SK-N-SH (cell line): ENCODE measurements at regions not wholly inside any gene's neighbourhood (a gene's known extent, or its start where the extent isn't known, plus 50 kb on each side); places are given as distances from the start of the nearest gene placed in this dataset.

Source experiments
- CTCF ChIA-PET: fragments of 300-600, 350-600 bp; formaldehyde crosslinking; extraction: SDS; loops from one replicate; lab custom pipeline; 2021; lab: Yijun Ruan, JAX
- POLR2A ChIA-PET: fragments of 350-600 bp; sonication (Branson Sonifier 250); formaldehyde crosslinking; extraction: SDS; loops from one replicate; lab custom pipeline; 2020; ENCODE audit warnings: antibody characterized with exemption, inconsistent platforms; lab: Yijun Ruan, JAX
- DNase-seq: peaks from one replicate; pipeline ENCODE4 v3.0.0; 2012
- H2AFZ ChIP-seq: fragments of 200-600 bp; sonication (generic); 2 replicates; pipeline ENCODE4 v1.8.1; 2016; ENCODE audit warnings: antibody characterized with exemption, mild to moderate bottlenecking, low read depth
- H3F3A ChIP-seq: fragments of 200-600 bp; sonication (generic); replicated peaks from 2 replicates; pipeline ENCODE3; 2016; ENCODE audit warnings: antibody characterized with exemption, mild to moderate bottlenecking; ENCODE audit not compliant: insufficient read depth
- H3K27ac ChIP-seq, 2 experiments: fragments of 200-500 bp in 1 of 2; fragments of 200-600 bp in 1 of 2; sonication (Bioruptor generic) in 1 of 2; sonication (generic), shearing (Covaris generic) in 1 of 2; 2 replicates each; pipeline versions ENCODE4 v1.5.1 to v1.6.1; 2014 to 2016; ENCODE audit warnings: low read depth in 2 of 2, inconsistent platforms in 1 of 2, low read length in 1 of 2, mild to moderate bottlenecking in 1 of 2, mixed read lengths in 1 of 2
- H3K27me3 ChIP-seq: fragments of 200-600 bp; sonication (generic), shearing (Covaris generic); 2 replicates; pipeline ENCODE4 v1.6.1; 2016; ENCODE audit warnings: mixed run types; ENCODE audit not compliant: insufficient read depth
- H3K36me3 ChIP-seq, 2 experiments: fragments of 200-500 bp in 1 of 2; fragments of 200-600 bp in 1 of 2; sonication (Bioruptor generic) in 1 of 2; sonication (generic) in 1 of 2; replicated peaks in 1 of 2; 2 replicates each; pipeline versions ENCODE3 to v1.5.1; 2014 to 2016; ENCODE audit warnings: low read length in 1 of 2, mild to moderate bottlenecking in 1 of 2; ENCODE audit not compliant: insufficient read depth in 2 of 2, control insufficient read depth in 1 of 2
- H3K4me1 ChIP-seq, 2 experiments: fragments of 200-500 bp in 1 of 2; fragments of 200-600 bp in 1 of 2; sonication (Bioruptor generic) in 1 of 2; sonication (generic), shearing (Covaris generic) in 1 of 2; 2 replicates each; pipeline versions ENCODE4 v1.5.1 to v1.6.1; 2014 to 2016; ENCODE audit warnings: low read depth in 1 of 2, low read length in 1 of 2, mixed run types in 1 of 2; ENCODE audit not compliant: insufficient read depth in 2 of 2, control insufficient read depth in 1 of 2
- H3K4me2 ChIP-seq: fragments of 200-600 bp; sonication (generic), shearing (Covaris generic); 2 replicates; pipeline ENCODE4 v1.6.1; 2017; ENCODE audit warnings: mixed run types
- H3K4me3 ChIP-seq, 2 experiments: fragments of 200-500 bp in 1 of 2; fragments of 200-600 bp in 1 of 2; sonication (Bioruptor generic) in 1 of 2; sonication (generic), shearing (Covaris generic) in 1 of 2; 2 replicates each; pipeline versions ENCODE4 v1.5.1 to v1.8.1; 2014 to 2016; ENCODE audit warnings: low read depth in 2 of 2, inconsistent platforms in 1 of 2, low read length in 1 of 2, mild to moderate bottlenecking in 1 of 2, mixed read lengths in 1 of 2, moderate library complexity in 1 of 2
- H3K79me2 ChIP-seq: fragments of 200-600 bp; sonication (generic); 2 replicates; pipeline ENCODE4 v1.8.1; 2017; ENCODE audit warnings: mild to moderate bottlenecking; ENCODE audit not compliant: insufficient read depth
- H3K9ac ChIP-seq: fragments of 200-600 bp; sonication (generic); 2 replicates; pipeline ENCODE4 v1.6.1; 2017; ENCODE audit warnings: mixed run types
- H3K9me2 ChIP-seq: fragments of 200-600 bp; sonication (generic); 2 replicates; pipeline ENCODE4 v1.6.1; 2017; ENCODE audit warnings: mixed run types
- H3K9me3 ChIP-seq: fragments of 200-600 bp; sonication (generic); 2 replicates; pipeline ENCODE4 v1.6.1; 2017; ENCODE audit warnings: mixed run types, mild to moderate bottlenecking, moderate library complexity
- H4K20me1 ChIP-seq: fragments of 200-600 bp; sonication (generic); 2 replicates; pipeline ENCODE4 v1.6.1; 2017; ENCODE audit warnings: mild to moderate bottlenecking, mixed run types; ENCODE audit not compliant: insufficient read depth
- CHD2 ChIP-seq: fragments of 150-350 bp; IDR thresholded peaks from 2 replicates; pipeline ENCODE4 v1.6.1; 2018; ENCODE audit warnings: low read length; ENCODE audit not compliant: partially characterized antibody
- ELF1 ChIP-seq: IDR thresholded peaks from 2 replicates; pipeline ENCODE4 v1.4.0; 2012
- EP300 ChIP-seq, 2 experiments: IDR thresholded peaks; 2 replicates each; pipeline versions ENCODE4 v1.4.0 to v1.6.1; 2012; ENCODE audit warnings: borderline replicate concordance in 1 of 2, low read depth in 1 of 2, low read length in 1 of 2
- FOSL2 ChIP-seq: IDR thresholded peaks from 2 replicates; pipeline ENCODE4 v1.4.0; 2012; ENCODE audit warnings: low read depth, mild to moderate bottlenecking, moderate library complexity, borderline replicate concordance
- FOXJ3 ChIP-seq: sonication (generic); formaldehyde crosslinking; IDR thresholded peaks from 2 replicates; pipeline ENCODE4 v1.5.1; 2020; ENCODE audit warnings: mild to moderate bottlenecking, missing genetic modification reagents
- FOXM1 ChIP-seq: IDR thresholded peaks from 2 replicates; pipeline ENCODE4 v1.4.0; 2012; ENCODE audit warnings: low read depth, mild to moderate bottlenecking
- GATA2 ChIP-seq: sonication (generic); formaldehyde crosslinking; IDR thresholded peaks from 2 replicates; pipeline ENCODE4 v1.5.0; 2020; ENCODE audit warnings: mild to moderate bottlenecking, missing genetic modification reagents
- JUND ChIP-seq: IDR thresholded peaks from 2 replicates; pipeline ENCODE4 v1.4.0; 2012
- MEF2A ChIP-seq: IDR thresholded peaks from 2 replicates; pipeline ENCODE4 v1.4.0; 2012; ENCODE audit warnings: low read depth, borderline replicate concordance
- MXI1 ChIP-seq: IDR thresholded peaks from 2 replicates; pipeline ENCODE4 v1.6.1; 2012; ENCODE audit warnings: mild to moderate bottlenecking, low read depth, low read length, improper control_type of control experiment
- NRF1 ChIP-seq: IDR thresholded peaks from 2 replicates; pipeline ENCODE4 v1.6.1; 2012; ENCODE audit warnings: low read depth, mild to moderate bottlenecking, low read length
- POLR2AphosphoS5 ChIP-seq: IDR thresholded peaks from 2 replicates; pipeline ENCODE4 v1.6.1; 2012; ENCODE audit warnings: low read depth, low read length
- RAD21 ChIP-seq: IDR thresholded peaks from 2 replicates; pipeline ENCODE4 v1.6.1; 2012; ENCODE audit warnings: mild to moderate bottlenecking, low read length
- RFX5 ChIP-seq: IDR thresholded peaks from 2 replicates; pipeline ENCODE4 v1.6.1; 2012; ENCODE audit warnings: mild to moderate bottlenecking, improper control_type of control experiment, low read length
- RXRA ChIP-seq: IDR thresholded peaks from 2 replicates; pipeline ENCODE4 v1.4.0; 2012; ENCODE audit warnings: low read depth, mild to moderate bottlenecking, borderline replicate concordance
- TAF1 ChIP-seq: IDR thresholded peaks from 2 replicates; pipeline ENCODE4 v1.6.1; 2012; ENCODE audit warnings: low read depth, mild to moderate bottlenecking, low read length, moderate library complexity, borderline replicate concordance
- TCF12 ChIP-seq: IDR thresholded peaks from 2 replicates; pipeline ENCODE4 v1.4.0; 2012
- YY1 ChIP-seq: IDR thresholded peaks from 2 replicates; pipeline ENCODE4 v1.4.0; 2012; ENCODE audit warnings: low read depth, mild to moderate bottlenecking
- TF ChIP-seq, protein P1 (sequence below): IDR thresholded peaks from 2 replicates; pipeline ENCODE4 v1.4.0; 2012; ENCODE audit warnings: low read depth
- TF ChIP-seq, protein P2 (sequence below): IDR thresholded peaks from 2 replicates; pipeline ENCODE4 v1.4.0; 2012; ENCODE audit warnings: low read depth, borderline replicate concordance
- TF ChIP-seq, protein P3 (sequence below): IDR thresholded peaks from 2 replicates; pipeline ENCODE4 v1.4.0; 2012; ENCODE audit warnings: low read depth, borderline replicate concordance
- TF ChIP-seq, protein P4 (sequence below): fragments of 150-350 bp; IDR thresholded peaks from 2 replicates; pipeline ENCODE4 v1.6.1; 2017; ENCODE audit warnings: antibody characterized with exemption, low read length, low read depth, borderline replicate concordance

DNA sequence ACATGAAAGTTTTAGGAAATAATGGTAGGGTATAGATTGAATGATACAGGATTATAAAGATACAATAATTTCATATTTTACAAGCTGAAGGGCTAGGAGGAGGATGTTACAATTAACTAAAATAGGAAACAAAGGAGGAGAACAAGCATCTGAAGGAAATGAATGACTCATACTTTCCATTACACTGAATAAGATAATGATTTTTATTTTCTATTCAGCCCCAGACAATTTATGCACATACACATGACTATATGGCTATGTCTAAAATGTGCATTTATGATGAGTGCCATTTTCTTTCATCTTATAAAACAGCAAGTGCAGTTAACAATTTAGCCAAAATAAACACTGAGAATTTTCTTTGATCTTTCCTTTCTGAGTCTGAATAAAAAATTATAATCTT, 994.6 kb upstream of the ADGRB3 start:
- Histone ChIP-seq H3K9ac (no peak overlapping the region), H3K27me3 (no peaks in the 10 kb centered on the region), H2AFZ (no peak overlapping the region), H3K9me3 (no peaks in the 10 kb centered on the region), H3K4me1 (no peaks in the 10 kb centered on the region), H3F3A (no peaks in the 10 kb centered on the region), H3K79me2 (no peaks in the 10 kb centered on the region), H3K4me2 (no peak overlapping the region), H3K36me3 (peaks cover 0 to 3% of the 10 kb centered on the region in 2 experiments), H3K4me3 (no peak overlapping the region), H3K9me2 (no peaks in the 10 kb centered on the region), H3K27ac (no peak overlapping the region), H4K20me1 (no peaks in the 10 kb centered on the region)
- TF ChIP-seq MXI1 = no peak
- no peak for TF ChIP-seq YY1
- no peak for TF ChIP-seq POLR2AphosphoS5
- TF ChIP-seq FOSL2 = no peak
- TF ChIP-seq EP300 (IDR thresholded peaks at IDR 0.05; ENCODE audit: borderline replicate concordance in 1 of 2, low read depth in 1 of 2, low read length in 1 of 2) = no peak
- no peak for TF ChIP-seq RAD21
- TF ChIP-seq, protein P1, sequence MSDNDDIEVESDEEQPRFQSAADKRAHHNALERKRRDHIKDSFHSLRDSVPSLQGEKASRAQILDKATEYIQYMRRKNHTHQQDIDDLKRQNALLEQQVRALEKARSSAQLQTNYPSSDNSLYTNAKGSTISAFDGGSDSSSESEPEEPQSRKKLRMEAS = no peak
- TF ChIP-seq TAF1 = no peak
- CTCF ChIA-PET = no interaction called here
- POLR2A ChIA-PET = no interaction called here
- no peak for DNase-seq

DNA sequence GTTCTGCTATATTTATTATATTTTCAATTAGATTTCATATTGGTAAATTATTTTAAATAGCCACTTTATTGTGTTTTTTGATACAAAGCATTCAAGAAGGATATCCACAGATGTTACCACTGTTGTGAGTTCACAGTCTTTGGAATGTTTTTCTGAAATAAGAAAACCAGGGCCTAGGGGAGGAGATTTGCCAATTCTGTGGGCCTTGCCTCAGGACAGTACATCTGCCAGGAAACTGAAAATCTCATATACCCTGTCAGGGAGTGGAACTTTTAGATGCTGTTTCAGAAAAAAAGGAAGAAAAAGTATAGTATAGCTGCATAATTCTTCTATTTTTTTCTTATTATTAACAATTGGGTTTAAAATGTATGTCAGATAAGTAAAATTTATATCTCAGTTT, 995.9 kb upstream of the ADGRB3 start:
- Histone ChIP-seq H3K4me1 (no peaks in the 10 kb centered on the region), H3K9ac (no peak overlapping the region), H3K9me3 (no peaks in the 10 kb centered on the region), H3K4me3 (no peak overlapping the region), H3K27ac (no peak overlapping the region), H2AFZ (no peak overlapping the region), H4K20me1 (no peaks in the 10 kb centered on the region), H3K36me3 (peaks cover 0 to 3% of the 10 kb centered on the region in 2 experiments), H3K27me3 (no peaks in the 10 kb centered on the region), H3K79me2 (no peaks in the 10 kb centered on the region), H3K9me2 (no peaks in the 10 kb centered on the region), H3K4me2 (no peak overlapping the region), H3F3A (no peaks in the 10 kb centered on the region)
- no peak for DNase-seq
- POLR2A ChIA-PET = no interaction called here
- CTCF ChIA-PET = no interaction called here
- TF ChIP-seq FOXM1 = no peak
- TF ChIP-seq JUND = no peak
- no peak for TF ChIP-seq FOSL2
- TF ChIP-seq, protein P2, sequence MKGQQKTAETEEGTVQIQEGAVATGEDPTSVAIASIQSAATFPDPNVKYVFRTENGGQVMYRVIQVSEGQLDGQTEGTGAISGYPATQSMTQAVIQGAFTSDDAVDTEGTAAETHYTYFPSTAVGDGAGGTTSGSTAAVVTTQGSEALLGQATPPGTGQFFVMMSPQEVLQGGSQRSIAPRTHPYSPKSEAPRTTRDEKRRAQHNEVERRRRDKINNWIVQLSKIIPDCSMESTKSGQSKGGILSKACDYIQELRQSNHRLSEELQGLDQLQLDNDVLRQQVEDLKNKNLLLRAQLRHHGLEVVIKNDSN = no peak
- TF ChIP-seq NRF1 = no peak
- TF ChIP-seq FOXJ3 = no peak
- no peak for TF ChIP-seq CHD2
- TF ChIP-seq TCF12 = no peak
- no peak for TF ChIP-seq TAF1
- no peak for TF ChIP-seq RFX5
- TF ChIP-seq GATA2 (CRISPR knock-in tag) = no peak
- TF ChIP-seq POLR2AphosphoS5 = no peak
- no peak for TF ChIP-seq YY1
- no peak for TF ChIP-seq RXRA
- no peak for TF ChIP-seq ELF1
- TF ChIP-seq, protein P3, sequence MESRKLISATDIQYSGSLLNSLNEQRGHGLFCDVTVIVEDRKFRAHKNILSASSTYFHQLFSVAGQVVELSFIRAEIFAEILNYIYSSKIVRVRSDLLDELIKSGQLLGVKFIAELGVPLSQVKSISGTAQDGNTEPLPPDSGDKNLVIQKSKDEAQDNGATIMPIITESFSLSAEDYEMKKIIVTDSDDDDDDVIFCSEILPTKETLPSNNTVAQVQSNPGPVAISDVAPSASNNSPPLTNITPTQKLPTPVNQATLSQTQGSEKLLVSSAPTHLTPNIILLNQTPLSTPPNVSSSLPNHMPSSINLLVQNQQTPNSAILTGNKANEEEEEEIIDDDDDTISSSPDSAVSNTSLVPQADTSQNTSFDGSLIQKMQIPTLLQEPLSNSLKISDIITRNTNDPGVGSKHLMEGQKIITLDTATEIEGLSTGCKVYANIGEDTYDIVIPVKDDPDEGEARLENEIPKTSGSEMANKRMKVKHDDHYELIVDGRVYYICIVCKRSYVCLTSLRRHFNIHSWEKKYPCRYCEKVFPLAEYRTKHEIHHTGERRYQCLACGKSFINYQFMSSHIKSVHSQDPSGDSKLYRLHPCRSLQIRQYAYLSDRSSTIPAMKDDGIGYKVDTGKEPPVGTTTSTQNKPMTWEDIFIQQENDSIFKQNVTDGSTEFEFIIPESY = no peak
- TF ChIP-seq, protein P4, sequence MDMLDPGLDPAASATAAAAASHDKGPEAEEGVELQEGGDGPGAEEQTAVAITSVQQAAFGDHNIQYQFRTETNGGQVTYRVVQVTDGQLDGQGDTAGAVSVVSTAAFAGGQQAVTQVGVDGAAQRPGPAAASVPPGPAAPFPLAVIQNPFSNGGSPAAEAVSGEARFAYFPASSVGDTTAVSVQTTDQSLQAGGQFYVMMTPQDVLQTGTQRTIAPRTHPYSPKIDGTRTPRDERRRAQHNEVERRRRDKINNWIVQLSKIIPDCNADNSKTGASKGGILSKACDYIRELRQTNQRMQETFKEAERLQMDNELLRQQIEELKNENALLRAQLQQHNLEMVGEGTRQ = no peak
- TF ChIP-seq MEF2A = no peak
